ENCODE measurements at regions not wholly inside any gene's neighbourhood (a gene's known extent, or its start where the extent isn't known, plus 50 kb on each side); places are given as distances from the start of the nearest gene placed in this dataset.

- no peaks in the 10 kb centered on the region for H3K36me3 ChIP-seq (replicated peaks in 1 of 2; ENCODE audit: control extremely low read depth in 1 of 2, control insufficient read depth in 1 of 2, extremely low read depth in 1 of 2, insufficient read depth in 2 of 2, low read length in 1 of 2)
- no peak for ATAC-seq (ENCODE audit: low read depth)
- H3K9me3 Mint-ChIP-seq (ENCODE audit: insufficient read depth), result peaks cover 2% of the 10 kb centered on the region
- no peaks in the 10 kb centered on the region for H3K27me3 Mint-ChIP-seq
- CTCF ChIA-PET, result no interaction called here
- H3K79me2 ChIP-seq (ENCODE audit: control insufficient read depth, insufficient read depth, low read length), result no peaks in the 10 kb centered on the region
- TF ChIP-seq CTCF (IDR thresholded peaks at IDR 0.05) (no peak), EZH2 (IDR thresholded peaks at IDR 0.05; ENCODE audit: borderline replicate concordance, insufficient read depth, low read depth, low read length, poor library complexity, severe bottlenecking) (no peak)
- no peak for DNase-seq
- no peak overlapping the region for H3K4me2 ChIP-seq (replicated peaks; ENCODE audit: low read depth, low read length, poor library complexity, severe bottlenecking)
- no peak overlapping the region for H3K4me3 ChIP-seq (ENCODE audit: control extremely low read depth in 1 of 5, extremely low read depth in 1 of 5, insufficient read depth in 1 of 5, low read depth in 2 of 5, low read length in 4 of 5)
- no peak overlapping the region for H2AFZ ChIP-seq (ENCODE audit: insufficient read depth, low read depth, low read length, poor library complexity, severe bottlenecking)
- no peaks in the 10 kb centered on the region for H3K27me3 ChIP-seq (replicated peaks in 1 of 4; ENCODE audit: control extremely low read depth in 1 of 4, control insufficient read depth in 3 of 4, insufficient read depth in 4 of 4, low read length in 3 of 4)
- H3K4me1 Mint-ChIP-seq, result no peaks in the 10 kb centered on the region
- intact Hi-C loops (cut with micrococcal nuclease), result no loop called here
- H3K4me3 Mint-ChIP-seq, result no peak overlapping the region
- H3K27ac ChIP-seq (ENCODE audit: low read length in 2 of 2), result no peak overlapping the region
- POLR2A ChIA-PET, result no interaction called here
- no peak overlapping the region for H3K27ac Mint-ChIP-seq
- H3K9ac ChIP-seq (ENCODE audit: low read length), result no peak overlapping the region
- peaks cover 0 to 3% (median 0%) of the 10 kb centered on the region in 3 donors for H3K9me3 ChIP-seq (ENCODE audit: control extremely low read depth in 1 of 3, control insufficient read depth in 2 of 3, insufficient read depth in 1 of 3, low read length in 2 of 3)
- no peaks in the 10 kb centered on the region for H4K20me1 ChIP-seq (ENCODE audit: control insufficient read depth, insufficient read depth, low read length, poor library complexity, severe bottlenecking)
- no peaks in the 10 kb centered on the region for H3K4me1 ChIP-seq (ENCODE audit: control insufficient read depth in 2 of 2, insufficient read depth in 2 of 2, low read length in 2 of 2)
These were observed 266.7 kb upstream of the CDH11 start for GRCh38 chr16:65388592-65388991.

GRCh38 chr16:65386672-65387071 is 264.8 kb upstream of the CDH11 start:
- no peak for DNase-seq
- WGBS (ENCODE audit: insufficient coverage), result no CpG with 5 or more reads among the region's 2 CpGs
- Histone ChIP-seq H3K36me3 (replicated peaks in 1 of 2; ENCODE audit: control extremely low read depth in 1 of 2, control insufficient read depth in 1 of 2, extremely low read depth in 1 of 2, insufficient read depth in 2 of 2, low read length in 1 of 2) (no peaks in the 10 kb centered on the region), H4K20me1 (ENCODE audit: control insufficient read depth, insufficient read depth, low read length, poor library complexity, severe bottlenecking) (no peaks in the 10 kb centered on the region), H3K4me2 (replicated peaks; ENCODE audit: low read depth, low read length, poor library complexity, severe bottlenecking) (no peak overlapping the region), H3K4me1 (ENCODE audit: control insufficient read depth in 2 of 2, insufficient read depth in 2 of 2, low read length in 2 of 2) (no peaks in the 10 kb centered on the region), H3K9ac (ENCODE audit: low read length) (no peak overlapping the region), H3K79me2 (ENCODE audit: control insufficient read depth, insufficient read depth, low read length) (no peaks in the 10 kb centered on the region), H2AFZ (ENCODE audit: insufficient read depth, low read depth, low read length, poor library complexity, severe bottlenecking) (no peak overlapping the region), H3K27ac (ENCODE audit: low read length in 2 of 2) (no peak overlapping the region), H3K27me3 (replicated peaks in 1 of 4; ENCODE audit: control extremely low read depth in 1 of 4, control insufficient read depth in 3 of 4, insufficient read depth in 4 of 4, low read length in 3 of 4) (no peaks in the 10 kb centered on the region), H3K9me3 (ENCODE audit: control extremely low read depth in 1 of 3, control insufficient read depth in 2 of 3, insufficient read depth in 1 of 3, low read length in 2 of 3) (peaks cover 0 to 3% (median 0%) of the 10 kb centered on the region in 3 donors), H3K4me3 (ENCODE audit: control extremely low read depth in 1 of 5, extremely low read depth in 1 of 5, insufficient read depth in 1 of 5, low read depth in 2 of 5, low read length in 4 of 5) (no peak overlapping the region)
- Mint-ChIP-seq H3K9me3 (ENCODE audit: insufficient read depth) (peaks cover 2% of the 10 kb centered on the region), H3K27me3 (no peaks in the 10 kb centered on the region), H3K4me3 (no peak overlapping the region), H3K4me1 (no peaks in the 10 kb centered on the region), H3K27ac (no peak overlapping the region)
- CTCF ChIA-PET, result no interaction called here
- POLR2A ChIA-PET, result no interaction called here
- no peak for TF ChIP-seq CTCF (IDR thresholded peaks at IDR 0.05)
- TF ChIP-seq EZH2 (IDR thresholded peaks at IDR 0.05; ENCODE audit: borderline replicate concordance, insufficient read depth, low read depth, low read length, poor library complexity, severe bottlenecking), result no peak
- intact Hi-C loops (cut with micrococcal nuclease), result no loop called here
- no peak for ATAC-seq (ENCODE audit: low read depth)
